Tibial nerve (tissue), 3 donors: ENCODE measurements at regions not wholly inside any gene's neighbourhood (a gene's known extent, or its start where the extent isn't known, plus 50 kb on each side); places are given as distances from the start of the nearest gene placed in this dataset.

Source experiments
- CTCF ChIP-seq, 5 experiments: fragments of 200-600 bp in 3 of 5; fragments of 450-650 bp in 2 of 5; sonication (generic) in 3 of 5; IDR thresholded peaks; one replicate each; pipeline ENCODE4 v1.5.1; 2016 to 2019; ENCODE audit warnings: antibody characterized with exemption in 5 of 5, mild to moderate bottlenecking in 3 of 5, moderate library complexity in 2 of 5
- POLR2A ChIP-seq, 2 donors: fragments of 450-650 bp; IDR thresholded peaks; one replicate each; pipeline ENCODE4 v1.6.1; 2017; ENCODE audit warnings: antibody characterized with exemption in 2 of 2, mild to moderate bottlenecking in 2 of 2, moderate library complexity in 2 of 2

- TF ChIP-seq CTCF (IDR thresholded peaks at IDR 0.05), result no peak
- TF ChIP-seq POLR2A (IDR thresholded peaks at IDR 0.05), result no peak
Observed at GRCh38 chr3:135895734-135896121, 69.8 kb upstream of the PPP2R3A start.
